PFSK-1 (cell line): ENCODE measurements at regions not wholly inside any gene's neighbourhood (a gene's known extent, or its start where the extent isn't known, plus 50 kb on each side); places are given as distances from the start of the nearest gene placed in this dataset.

Source experiments
- FOXP2 ChIP-seq: optimal IDR thresholded peaks from 2 replicates; pipeline ENCODE3; 2011; ENCODE audit warnings: borderline replicate concordance, control low read depth, inconsistent platforms; ENCODE audit not compliant: insufficient read depth; ENCODE audit errors: extremely low read length, extremely low read depth
- POLR2AphosphoS5 ChIP-seq: IDR thresholded peaks from 2 replicates; pipeline ENCODE4 v1.6.1; 2012; ENCODE audit warnings: low read depth, mild to moderate bottlenecking, control low read depth, low read length, moderate library complexity
- REST ChIP-seq, 2 experiments: IDR thresholded peaks; 2 replicates each; pipeline versions ENCODE4 v1.6.1 to v1.8.0; 2011 to 2012; ENCODE audit warnings: low read depth in 2 of 2, low read length in 2 of 2, control low read depth in 1 of 2, inconsistent platforms in 1 of 2, mild to moderate bottlenecking in 1 of 2, moderate library complexity in 1 of 2; ENCODE audit not compliant: insufficient read depth in 1 of 2
- SIN3A ChIP-seq: IDR thresholded peaks from 2 replicates; pipeline ENCODE4 v1.6.1; 2012; ENCODE audit warnings: mild to moderate bottlenecking, low read length, moderate library complexity, borderline replicate concordance; ENCODE audit not compliant: insufficient read depth
- TAF1 ChIP-seq: IDR thresholded peaks from 2 replicates; pipeline ENCODE4 v1.6.1; 2012; ENCODE audit warnings: low read length, control low read depth, borderline replicate concordance; ENCODE audit not compliant: insufficient read depth

DNA sequence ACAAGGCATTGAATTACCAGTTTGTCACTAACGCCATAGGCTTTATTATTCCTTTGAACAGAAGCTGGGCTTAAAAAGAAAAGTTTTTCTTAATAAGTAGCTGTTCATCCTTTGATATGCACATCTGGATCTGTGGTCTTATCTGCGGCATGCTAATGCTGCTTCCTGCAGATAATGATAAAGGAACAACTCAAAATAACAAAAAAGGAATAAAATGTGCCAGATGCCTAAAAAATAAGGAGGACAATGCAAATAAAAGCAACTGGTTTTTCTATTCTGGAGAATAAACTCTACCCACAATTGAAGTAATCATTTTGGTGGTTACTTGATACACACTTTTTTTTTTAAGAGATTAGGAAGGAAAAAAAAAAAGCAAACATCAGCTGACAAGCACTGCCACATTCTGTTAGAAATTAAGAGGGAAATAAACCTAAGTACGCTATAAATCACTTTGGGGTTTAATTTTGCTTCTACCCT lies 156.8 kb upstream of the SALL4 start:
- TF ChIP-seq POLR2AphosphoS5 (no peak), TAF1 (no peak), REST (IDR thresholded peaks at IDR 0.05; ENCODE audit: insufficient read depth in 1 of 2, low read depth in 2 of 2, low read length in 2 of 2) (no peak), FOXP2 (no peak), SIN3A (no peak)

DNA sequence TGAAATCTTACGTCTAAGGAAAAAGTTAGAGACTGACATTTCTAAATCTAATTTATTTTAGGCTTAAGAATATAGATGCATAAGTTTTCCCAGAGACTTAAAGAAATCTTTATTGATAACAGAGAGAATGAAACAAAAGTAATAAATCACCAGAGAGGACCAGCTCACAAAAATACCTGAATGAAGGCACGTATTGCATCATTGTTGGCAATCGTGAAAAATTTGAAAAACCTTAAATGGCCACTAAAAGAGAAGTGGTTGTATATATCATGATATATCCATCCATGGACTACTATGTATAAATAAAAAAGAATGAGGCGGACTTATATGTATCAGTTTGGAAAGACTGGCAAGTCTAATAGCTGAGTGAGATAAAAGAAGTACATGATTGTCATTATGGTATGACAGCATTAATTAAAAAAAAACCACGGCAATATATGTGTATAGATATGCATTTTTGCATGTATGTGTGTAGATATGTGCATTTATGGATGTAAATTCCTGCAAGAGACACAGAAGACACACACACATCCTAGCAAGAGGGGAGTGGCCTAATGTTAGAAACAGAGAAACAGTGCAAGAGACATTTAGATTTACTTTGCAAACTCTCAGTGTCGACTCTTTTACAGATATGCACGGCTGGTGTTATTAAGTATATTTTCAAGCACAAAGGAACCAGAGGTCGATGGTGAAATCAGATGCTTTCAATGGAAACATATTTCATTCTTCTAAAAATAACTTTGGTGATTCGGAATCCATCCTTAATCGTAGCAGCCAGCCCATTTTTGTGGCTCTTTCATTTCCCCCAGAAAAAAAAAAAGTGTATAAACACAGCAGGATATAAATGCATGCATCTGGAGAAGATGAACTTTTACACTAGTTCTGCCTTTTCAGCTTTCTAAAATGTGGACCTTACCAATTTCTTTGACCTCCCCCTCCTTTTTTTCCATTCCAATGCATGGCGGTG lies 156.1 kb upstream of the SALL4 start:
- TF ChIP-seq REST (IDR thresholded peaks at IDR 0.05; ENCODE audit: insufficient read depth in 1 of 2, low read depth in 2 of 2, low read length in 2 of 2) (no peak), SIN3A (no peak), TAF1 (no peak), POLR2AphosphoS5 (no peak)

DNA sequence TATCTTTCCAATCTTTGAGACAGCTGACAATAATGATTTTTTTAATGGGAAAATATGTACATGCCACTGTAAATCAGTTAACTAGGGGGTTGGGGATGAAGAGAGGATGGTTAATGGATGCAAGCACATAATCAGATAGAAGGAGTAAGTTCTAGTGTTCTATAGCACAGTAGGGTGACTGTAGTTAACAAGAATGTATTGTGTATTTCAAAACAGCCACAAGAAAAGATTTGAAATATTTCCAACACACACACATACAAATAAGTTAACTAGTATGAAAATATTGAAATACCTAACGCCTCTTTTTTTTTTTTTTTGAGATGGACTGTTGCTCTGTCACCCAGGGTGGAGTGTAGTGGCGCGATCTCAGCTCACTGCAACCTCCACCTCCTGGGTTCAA lies 153.4 kb upstream of the SALL4 start:
- TF ChIP-seq REST (IDR thresholded peaks at IDR 0.05; ENCODE audit: insufficient read depth in 1 of 2, low read depth in 2 of 2, low read length in 2 of 2) (no peak), FOXP2 (no peak), TAF1 (no peak), SIN3A (no peak), POLR2AphosphoS5 (no peak)

DNA sequence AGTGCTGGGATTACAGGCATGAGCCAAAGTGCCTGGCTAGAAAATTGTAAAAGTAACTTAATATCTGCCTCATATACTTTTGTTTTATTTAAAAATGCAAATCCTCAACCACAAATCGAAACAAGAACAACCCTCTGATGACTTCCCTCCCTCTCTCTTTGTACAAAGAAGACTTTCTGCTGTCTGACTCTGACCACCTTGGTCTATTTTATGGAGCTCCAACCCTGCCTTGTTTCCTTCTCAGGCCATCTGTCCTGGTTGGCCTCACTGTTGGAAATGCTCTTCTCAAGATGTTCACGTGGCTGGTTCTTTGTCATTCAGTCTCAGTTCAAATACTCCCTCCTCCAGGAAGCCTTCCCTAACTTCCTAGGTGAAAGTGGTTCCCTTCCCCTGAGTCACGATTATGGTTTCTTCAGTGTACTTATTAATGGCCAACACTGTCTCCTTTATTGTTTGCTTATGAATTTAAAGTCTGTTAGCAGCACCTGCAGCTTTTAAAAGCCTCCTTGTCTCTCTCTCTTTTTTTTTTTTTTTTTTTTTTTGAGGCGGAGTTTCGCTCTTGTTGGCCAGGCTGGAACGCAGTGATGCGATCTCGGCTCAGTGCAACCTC lies 151.5 kb upstream of the SALL4 start:
- TF ChIP-seq TAF1 (no peak), REST (IDR thresholded peaks at IDR 0.05; ENCODE audit: insufficient read depth in 1 of 2, low read depth in 2 of 2, low read length in 2 of 2) (no peak), FOXP2 (no peak), POLR2AphosphoS5 (no peak), SIN3A (no peak)
